ENCODE measurements at regions not wholly inside any gene's neighbourhood (a gene's known extent, or its start where the extent isn't known, plus 50 kb on each side); places are given as distances from the start of the nearest gene placed in this dataset.
A peak's percentile ranks its signal among the peaks of the same experiment; 100 is the strongest.
"Not testable (repeated sequence)": the region's sequence is repeated elsewhere in the genome, so short reads cannot be mapped to it uniquely, and the experiment has no call there.

DNA sequence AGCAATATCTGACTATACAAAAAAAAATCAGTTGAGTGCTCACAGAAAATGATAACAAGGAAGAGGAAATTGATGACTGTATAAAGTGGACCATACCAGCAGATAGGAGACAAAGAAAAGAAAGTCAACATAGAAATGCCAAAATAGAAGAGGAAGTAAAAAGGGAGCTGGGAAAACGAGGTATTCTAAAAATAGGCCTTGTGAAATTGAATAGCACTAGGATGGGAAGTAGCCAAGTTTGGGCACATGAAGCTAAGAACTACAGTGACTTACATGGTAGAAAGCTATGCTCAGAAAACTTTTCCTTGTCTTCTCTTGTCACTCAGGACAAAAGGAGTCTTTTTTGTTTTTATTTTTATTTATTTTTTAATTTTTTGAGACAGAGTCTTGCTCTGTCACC, 76.2 kb upstream of the APBB1IP start:
- peaks cover 0 to 10% (median 4%) of the 10 kb centered on the region in 4 donors for H3K4me1 ChIP-seq
- H3K4me3 ChIP-seq: no peak overlapping the region
- intact Hi-C loops (cut with DNase I; ENCODE audit: low total_unique reads): no loop called here
- no peaks in the 10 kb centered on the region for H3K9me3 ChIP-seq
- DNase-seq: no peak
- WGBS, 5 donors: 0 to 11% (median 2%) methylated on average over 1 of the region's 1 CpG
- peak overlapping the region in 1 of 5 donors; percentile 1 for H3K27ac ChIP-seq
- no peaks in the 10 kb centered on the region for H3K36me3 ChIP-seq
- H3K27me3 ChIP-seq: no peaks in the 10 kb centered on the region
- TF ChIP-seq CTCF (IDR thresholded peaks at IDR 0.05) (no peak), EP300 (IDR thresholded peaks at IDR 0.05) (no peak), POLR2A (IDR thresholded peaks at IDR 0.05) (no peak), POLR2AphosphoS5 (IDR thresholded peaks at IDR 0.05) (no peak)

GRCh38 chr10:26365681-26366358, 72.3 kb upstream of the APBB1IP start:
- Histone ChIP-seq H3K27ac (no peak overlapping the region), H3K4me1 (peaks cover 0 to 10% (median 4%) of the 10 kb centered on the region in 4 donors), H3K4me3 (no peak overlapping the region), H3K27me3 (no peaks in the 10 kb centered on the region), H3K36me3 (no peaks in the 10 kb centered on the region), H3K9me3 (no peaks in the 10 kb centered on the region)
- DNase-seq: no peak
- 41 to 70% (median 61%) methylated on average over 2 of the region's 2 CpGs for WGBS, 5 donors
- TF ChIP-seq CTCF (IDR thresholded peaks at IDR 0.05) (no peak), POLR2A (IDR thresholded peaks at IDR 0.05) (no peak)
- intact Hi-C loops (cut with DNase I; ENCODE audit: low total_unique reads): no loop called here

DNA sequence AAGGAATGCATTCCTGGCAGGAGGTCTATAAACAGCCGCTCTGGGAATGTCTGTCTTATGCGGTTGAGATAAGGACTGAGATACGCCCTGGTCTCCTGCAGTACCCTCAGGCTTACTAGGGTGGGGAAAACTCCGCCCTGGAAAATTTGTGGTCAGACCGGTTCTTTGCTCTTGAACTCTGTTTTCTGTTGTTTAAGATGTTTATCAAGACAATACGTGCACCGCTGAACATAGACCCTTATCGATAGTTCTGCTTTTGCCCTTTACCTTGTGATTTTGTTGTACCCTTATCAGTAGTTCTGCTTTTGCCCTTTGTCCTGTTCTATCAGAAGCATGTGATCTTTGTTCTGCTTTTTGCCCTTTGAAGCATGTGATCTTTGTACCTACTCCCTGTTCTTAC, 71.1 kb upstream of the APBB1IP start:
- H3K4me3 ChIP-seq; intact Hi-C loops (cut with DNase I; ENCODE audit: low total_unique reads); H3K27me3 ChIP-seq; H3K27ac ChIP-seq; H3K9me3 ChIP-seq; H3K4me1 ChIP-seq; H3K36me3 ChIP-seq: not testable (repeated sequence)
- WGBS, 5 donors: 30 to 70% (median 49%) methylated on average over 8 of the region's 8 CpGs
- peak in 1 of 2 donors; percentile 38 for DNase-seq

DNA sequence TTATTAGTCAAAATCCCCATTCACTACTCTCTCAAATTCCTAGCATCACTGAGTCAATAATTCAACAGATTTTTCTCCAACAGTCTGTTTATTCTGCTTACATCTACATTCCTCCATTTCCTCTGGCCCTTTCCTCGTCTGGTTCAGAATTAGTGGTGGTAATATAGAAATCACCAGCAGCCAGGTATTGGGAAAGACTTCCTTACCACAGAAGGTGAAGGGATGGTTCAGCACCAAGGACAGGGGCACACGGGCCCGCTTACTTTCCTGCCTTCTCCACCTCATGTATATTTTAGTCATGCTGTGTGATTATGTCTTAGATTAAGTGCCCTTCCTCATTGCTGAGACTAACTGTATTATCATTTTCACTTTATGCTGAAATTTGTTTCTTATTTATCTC, 70.4 kb upstream of the APBB1IP start:
- H3K27ac ChIP-seq: no peak overlapping the region
- peak; percentile 51 to 78 for DNase-seq
- H3K9me3 ChIP-seq: no peaks in the 10 kb centered on the region
- no peak overlapping the region for H3K4me3 ChIP-seq
- H3K4me1 ChIP-seq: no peaks in the 10 kb centered on the region
- 1 to 8% (median 5%) methylated on average over 3 of the region's 3 CpGs for WGBS, 5 donors
- no peak for TF ChIP-seq CTCF (IDR thresholded peaks at IDR 0.05)
- no peak for TF ChIP-seq EP300 (IDR thresholded peaks at IDR 0.05)
- no peak for TF ChIP-seq POLR2AphosphoS5 (IDR thresholded peaks at IDR 0.05)
- no peak for TF ChIP-seq POLR2A (IDR thresholded peaks at IDR 0.05)
- H3K36me3 ChIP-seq: no peaks in the 10 kb centered on the region
- intact Hi-C loops (cut with DNase I; ENCODE audit: low total_unique reads): no loop called here
- no peaks in the 10 kb centered on the region for H3K27me3 ChIP-seq

DNA sequence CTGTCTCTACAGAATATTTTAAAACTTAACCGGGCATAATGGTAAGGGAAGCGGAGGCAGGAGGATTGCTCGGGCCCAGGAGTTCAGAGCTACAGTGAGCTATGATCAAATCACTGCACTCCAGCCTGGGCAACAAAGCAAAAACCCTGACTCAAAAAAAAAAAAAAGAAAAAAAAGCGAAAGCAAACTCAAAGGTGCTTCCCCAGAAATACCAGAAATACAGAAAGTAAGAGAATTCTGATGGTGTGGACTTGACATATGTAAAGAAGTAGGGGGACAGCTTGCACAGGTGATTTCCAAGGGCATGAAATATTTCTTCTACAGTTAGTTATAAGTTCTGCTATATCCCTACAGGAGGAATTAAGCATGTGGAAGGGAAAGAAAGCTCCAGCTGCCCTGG, 69.7 kb upstream of the APBB1IP start:
- Histone ChIP-seq H3K4me3 (no peak overlapping the region), H3K9me3 (no peaks in the 10 kb centered on the region), H3K4me1 (no peaks in the 10 kb centered on the region), H3K27me3 (peaks cover 0 to 3% (median 0%) of the 10 kb centered on the region in 3 donors), H3K27ac (no peak overlapping the region), H3K36me3 (no peaks in the 10 kb centered on the region)
- DNase-seq: no peak
- WGBS, 5 donors: 57 to 77% (median 63%) methylated on average over 4 of the region's 4 CpGs
- no peak for TF ChIP-seq POLR2AphosphoS5 (IDR thresholded peaks at IDR 0.05)
- TF ChIP-seq POLR2A (IDR thresholded peaks at IDR 0.05): no peak
- no peak for TF ChIP-seq EP300 (IDR thresholded peaks at IDR 0.05)
- no peak for TF ChIP-seq CTCF (IDR thresholded peaks at IDR 0.05)
- intact Hi-C loops (cut with DNase I; ENCODE audit: low total_unique reads): no loop called here

Data from stomach (tissue), 8 donors.